SK-N-SH (cell line): ENCODE measurements at regions not wholly inside any gene's neighbourhood (a gene's known extent, or its start where the extent isn't known, plus 50 kb on each side); places are given as distances from the start of the nearest gene placed in this dataset.

Experiments
- CTCF ChIA-PET: fragments of 300-600, 350-600 bp; formaldehyde crosslinking; extraction: SDS; loops from one replicate; lab custom pipeline; 2021; lab: Yijun Ruan, JAX
- POLR2A ChIA-PET: fragments of 350-600 bp; sonication (Branson Sonifier 250); formaldehyde crosslinking; extraction: SDS; loops from one replicate; lab custom pipeline; 2020; ENCODE audit warnings: antibody characterized with exemption, inconsistent platforms; lab: Yijun Ruan, JAX
- DNase-seq: peaks from one replicate; pipeline ENCODE4 v3.0.0; 2012
- H2AFZ ChIP-seq: fragments of 200-600 bp; sonication (generic); 2 replicates; pipeline ENCODE4 v1.8.1; 2016; ENCODE audit warnings: antibody characterized with exemption, mild to moderate bottlenecking, low read depth
- H3F3A ChIP-seq: fragments of 200-600 bp; sonication (generic); replicated peaks from 2 replicates; pipeline ENCODE3; 2016; ENCODE audit warnings: antibody characterized with exemption, mild to moderate bottlenecking; ENCODE audit not compliant: insufficient read depth
- H3K27ac ChIP-seq, 2 experiments: fragments of 200-500 bp in 1 of 2; fragments of 200-600 bp in 1 of 2; sonication (Bioruptor generic) in 1 of 2; sonication (generic), shearing (Covaris generic) in 1 of 2; 2 replicates each; pipeline versions ENCODE4 v1.5.1 to v1.6.1; 2014 to 2016; ENCODE audit warnings: low read depth in 2 of 2, inconsistent platforms in 1 of 2, low read length in 1 of 2, mild to moderate bottlenecking in 1 of 2, mixed read lengths in 1 of 2
- H3K27me3 ChIP-seq: fragments of 200-600 bp; sonication (generic), shearing (Covaris generic); 2 replicates; pipeline ENCODE4 v1.6.1; 2016; ENCODE audit warnings: mixed run types; ENCODE audit not compliant: insufficient read depth
- H3K36me3 ChIP-seq, 2 experiments: fragments of 200-500 bp in 1 of 2; fragments of 200-600 bp in 1 of 2; sonication (Bioruptor generic) in 1 of 2; sonication (generic) in 1 of 2; replicated peaks in 1 of 2; 2 replicates each; pipeline versions ENCODE3 to v1.5.1; 2014 to 2016; ENCODE audit warnings: low read length in 1 of 2, mild to moderate bottlenecking in 1 of 2; ENCODE audit not compliant: insufficient read depth in 2 of 2, control insufficient read depth in 1 of 2
- H3K4me1 ChIP-seq, 2 experiments: fragments of 200-500 bp in 1 of 2; fragments of 200-600 bp in 1 of 2; sonication (Bioruptor generic) in 1 of 2; sonication (generic), shearing (Covaris generic) in 1 of 2; 2 replicates each; pipeline versions ENCODE4 v1.5.1 to v1.6.1; 2014 to 2016; ENCODE audit warnings: low read depth in 1 of 2, low read length in 1 of 2, mixed run types in 1 of 2; ENCODE audit not compliant: insufficient read depth in 2 of 2, control insufficient read depth in 1 of 2
- H3K4me2 ChIP-seq: fragments of 200-600 bp; sonication (generic), shearing (Covaris generic); 2 replicates; pipeline ENCODE4 v1.6.1; 2017; ENCODE audit warnings: mixed run types
- H3K4me3 ChIP-seq, 2 experiments: fragments of 200-500 bp in 1 of 2; fragments of 200-600 bp in 1 of 2; sonication (Bioruptor generic) in 1 of 2; sonication (generic), shearing (Covaris generic) in 1 of 2; 2 replicates each; pipeline versions ENCODE4 v1.5.1 to v1.8.1; 2014 to 2016; ENCODE audit warnings: low read depth in 2 of 2, inconsistent platforms in 1 of 2, low read length in 1 of 2, mild to moderate bottlenecking in 1 of 2, mixed read lengths in 1 of 2, moderate library complexity in 1 of 2
- H3K79me2 ChIP-seq: fragments of 200-600 bp; sonication (generic); 2 replicates; pipeline ENCODE4 v1.8.1; 2017; ENCODE audit warnings: mild to moderate bottlenecking; ENCODE audit not compliant: insufficient read depth
- H3K9ac ChIP-seq: fragments of 200-600 bp; sonication (generic); 2 replicates; pipeline ENCODE4 v1.6.1; 2017; ENCODE audit warnings: mixed run types
- H3K9me2 ChIP-seq: fragments of 200-600 bp; sonication (generic); 2 replicates; pipeline ENCODE4 v1.6.1; 2017; ENCODE audit warnings: mixed run types
- H3K9me3 ChIP-seq: fragments of 200-600 bp; sonication (generic); 2 replicates; pipeline ENCODE4 v1.6.1; 2017; ENCODE audit warnings: mixed run types, mild to moderate bottlenecking, moderate library complexity
- H4K20me1 ChIP-seq: fragments of 200-600 bp; sonication (generic); 2 replicates; pipeline ENCODE4 v1.6.1; 2017; ENCODE audit warnings: mild to moderate bottlenecking, mixed run types; ENCODE audit not compliant: insufficient read depth
- CTCF ChIP-seq: fragments of 200-600 bp; sonication (generic); IDR thresholded peaks from 2 replicates; pipeline ENCODE4 v1.6.1; 2017; ENCODE audit warnings: antibody characterized with exemption, mild to moderate bottlenecking, moderate library complexity
- ELF1 ChIP-seq: IDR thresholded peaks from 2 replicates; pipeline ENCODE4 v1.4.0; 2012
- FOSL2 ChIP-seq: IDR thresholded peaks from 2 replicates; pipeline ENCODE4 v1.4.0; 2012; ENCODE audit warnings: low read depth, mild to moderate bottlenecking, moderate library complexity, borderline replicate concordance
- FOXJ3 ChIP-seq: sonication (generic); formaldehyde crosslinking; IDR thresholded peaks from 2 replicates; pipeline ENCODE4 v1.5.1; 2020; ENCODE audit warnings: mild to moderate bottlenecking, missing genetic modification reagents
- FOXM1 ChIP-seq: IDR thresholded peaks from 2 replicates; pipeline ENCODE4 v1.4.0; 2012; ENCODE audit warnings: low read depth, mild to moderate bottlenecking
- GABPA ChIP-seq: IDR thresholded peaks from 2 replicates; pipeline ENCODE4 v1.4.0; 2012; ENCODE audit warnings: low read depth, mild to moderate bottlenecking
- GATA2 ChIP-seq: sonication (generic); formaldehyde crosslinking; IDR thresholded peaks from 2 replicates; pipeline ENCODE4 v1.5.0; 2020; ENCODE audit warnings: mild to moderate bottlenecking, missing genetic modification reagents
- JUND ChIP-seq: IDR thresholded peaks from 2 replicates; pipeline ENCODE4 v1.4.0; 2012
- MEF2A ChIP-seq: IDR thresholded peaks from 2 replicates; pipeline ENCODE4 v1.4.0; 2012; ENCODE audit warnings: low read depth, borderline replicate concordance
- MXI1 ChIP-seq: IDR thresholded peaks from 2 replicates; pipeline ENCODE4 v1.6.1; 2012; ENCODE audit warnings: mild to moderate bottlenecking, low read depth, low read length, improper control_type of control experiment
- NRF1 ChIP-seq: IDR thresholded peaks from 2 replicates; pipeline ENCODE4 v1.6.1; 2012; ENCODE audit warnings: low read depth, mild to moderate bottlenecking, low read length
- PBX3 ChIP-seq: IDR thresholded peaks from 2 replicates; pipeline ENCODE4; 2012
- RCOR1 ChIP-seq: fragments of 150-350 bp; IDR thresholded peaks from 2 replicates; pipeline ENCODE4 v1.6.1; 2017; ENCODE audit warnings: antibody characterized with exemption, low read length
- SIN3A ChIP-seq: IDR thresholded peaks from 2 replicates; pipeline ENCODE4 v1.6.1; 2012; ENCODE audit warnings: low read depth, mild to moderate bottlenecking, low read length, moderate library complexity, borderline replicate concordance
- SMC3 ChIP-seq: IDR thresholded peaks from 2 replicates; pipeline ENCODE4 v1.6.1; 2012; ENCODE audit warnings: low read depth, low read length, improper control_type of control experiment
- TCF12 ChIP-seq: IDR thresholded peaks from 2 replicates; pipeline ENCODE4 v1.4.0; 2012
- USF1 ChIP-seq: IDR thresholded peaks from 2 replicates; pipeline ENCODE4 v1.4.0; 2012; ENCODE audit warnings: low read depth, borderline replicate concordance
- USF2 ChIP-seq: fragments of 150-350 bp; IDR thresholded peaks from 2 replicates; pipeline ENCODE4 v1.6.1; 2017; ENCODE audit warnings: antibody characterized with exemption, low read length, low read depth, borderline replicate concordance
- YY1 ChIP-seq: IDR thresholded peaks from 2 replicates; pipeline ENCODE4 v1.4.0; 2012; ENCODE audit warnings: low read depth, mild to moderate bottlenecking
- ZBTB33 ChIP-seq: IDR thresholded peaks from 2 replicates; pipeline ENCODE4 v1.4.0; 2012; ENCODE audit warnings: low read depth, borderline replicate concordance
- WGBS: methylation state at CpG from one replicate; pipeline ENCODE4 v1.1.6; 2017; ENCODE audit warnings: low lambda C conversion rate; 5-methylcytosine and 5-hydroxymethylcytosine counted together

GRCh38 chr6:91483415-91484105 is 896.7 kb upstream of the MAP3K7 start:
- DNase-seq, result no peak
- ChIA-PET POLR2A (no interaction called here), CTCF (no interaction called here)
- H3K27ac ChIP-seq, result no peak overlapping the region
- no peaks in the 10 kb centered on the region for H3K9me3 ChIP-seq
- H3K4me1 ChIP-seq, result no peaks in the 10 kb centered on the region
- H3K9ac ChIP-seq, result no peak overlapping the region
- no peak overlapping the region for H3K4me2 ChIP-seq
- TF ChIP-seq ZBTB33 (no peak), TCF12 (no peak), USF1 (no peak), SIN3A (no peak), PBX3 (no peak), RCOR1 (no peak), MEF2A (no peak), YY1 (no peak), USF2 (no peak), FOXM1 (no peak), CTCF (no peak), MXI1 (no peak), SMC3 (no peak), FOSL2 (no peak), GATA2 (no peak), ELF1 (no peak), FOXJ3 (CRISPR knock-in tag) (no peak), GABPA (no peak), NRF1 (no peak), JUND (no peak)
- H2AFZ ChIP-seq, result no peak overlapping the region
- no peaks in the 10 kb centered on the region for H3K36me3 ChIP-seq
- no peaks in the 10 kb centered on the region for H3F3A ChIP-seq
- H3K9me2 ChIP-seq, result no peaks in the 10 kb centered on the region
- 17% methylated on average over 6 of the region's 6 CpGs for WGBS
- no peaks in the 10 kb centered on the region for H3K79me2 ChIP-seq
- H3K4me3 ChIP-seq, result no peak overlapping the region
- no peaks in the 10 kb centered on the region for H3K27me3 ChIP-seq
- H4K20me1 ChIP-seq, result no peaks in the 10 kb centered on the region
